Adipocyte (in vitro differentiated cells): ENCODE measurements at regions not wholly inside any gene's neighbourhood (a gene's known extent, or its start where the extent isn't known, plus 50 kb on each side); places are given as distances from the start of the nearest gene placed in this dataset.

Experiments
- DNase-seq: peaks from one replicate; pipeline ENCODE4 v3.0.0-alpha.2; 2015; ENCODE audit warnings: low read depth
- H3K27me3 ChIP-seq: replicated peaks from 2 replicates; pipeline ENCODE4 v1.7.0; 2013; ENCODE audit warnings: mild to moderate bottlenecking, low read length, moderate library complexity; ENCODE audit not compliant: control insufficient read depth, insufficient read depth
- H3K36me3 ChIP-seq: 2 replicates; pipeline ENCODE4 v1.7.0; 2013; ENCODE audit warnings: low read length, mild to moderate bottlenecking, moderate library complexity; ENCODE audit not compliant: control insufficient read depth, insufficient read depth, severe bottlenecking
- H3K4me1 ChIP-seq: 2 replicates; pipeline ENCODE4 v1.7.0; 2013; ENCODE audit warnings: mild to moderate bottlenecking, low read length, moderate library complexity; ENCODE audit not compliant: control insufficient read depth, insufficient read depth
- H3K4me3 ChIP-seq: 2 replicates; pipeline ENCODE4 v1.7.0; 2013; ENCODE audit warnings: mild to moderate bottlenecking, low read length, moderate library complexity
- H3K9ac ChIP-seq: 2 replicates; pipeline ENCODE4 v1.7.0; 2013; ENCODE audit warnings: mild to moderate bottlenecking, low read length, moderate library complexity
- H3K9me3 ChIP-seq: 2 replicates; pipeline ENCODE4 v1.7.0; 2013; ENCODE audit warnings: mild to moderate bottlenecking, low read length, moderate library complexity; ENCODE audit not compliant: control insufficient read depth

DNA sequence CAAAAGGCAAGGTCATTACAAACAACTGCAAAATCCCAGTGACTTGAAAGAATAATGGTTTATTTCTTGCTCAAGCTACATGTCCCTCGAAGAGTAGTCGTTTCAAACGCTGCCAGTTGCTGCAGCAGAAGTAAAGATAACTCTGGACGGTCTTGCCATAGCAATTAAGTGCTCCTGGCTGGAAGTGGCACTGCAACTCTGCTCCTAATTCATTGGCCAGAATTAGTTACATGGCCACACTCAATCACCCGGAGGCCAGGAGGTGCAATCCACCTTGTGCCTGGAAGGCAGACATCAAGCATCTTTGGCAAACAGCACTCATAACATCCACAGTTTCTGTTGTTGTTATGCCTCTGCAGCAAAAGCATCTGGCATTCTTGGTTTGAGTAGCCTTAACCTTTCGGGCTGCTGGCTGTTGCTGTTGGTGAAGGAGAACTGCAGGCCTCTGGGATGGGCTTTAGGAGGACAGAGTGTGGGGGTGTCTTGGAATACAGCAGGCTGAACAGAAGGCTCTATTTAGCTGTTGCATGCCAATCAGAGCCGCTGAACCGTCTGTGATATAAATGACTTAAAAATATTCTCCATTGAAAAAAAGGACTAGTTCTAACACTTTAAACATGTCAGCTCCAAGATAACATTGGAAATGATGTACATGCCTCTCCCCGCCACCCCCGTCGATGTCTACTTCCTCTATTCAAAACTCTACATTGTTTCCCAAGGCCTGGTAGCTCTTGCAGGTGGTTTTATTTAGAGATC, 123.5 kb upstream of the DYRK2 start:
- Histone ChIP-seq H3K4me1 (no peaks in the 10 kb centered on the region), H3K9me3 (no peaks in the 10 kb centered on the region), H3K4me3 (no peak overlapping the region), H3K9ac (no peak overlapping the region), H3K27me3 (no peaks in the 10 kb centered on the region), H3K36me3 (no peaks in the 10 kb centered on the region)
- DNase-seq, result no peak

DNA sequence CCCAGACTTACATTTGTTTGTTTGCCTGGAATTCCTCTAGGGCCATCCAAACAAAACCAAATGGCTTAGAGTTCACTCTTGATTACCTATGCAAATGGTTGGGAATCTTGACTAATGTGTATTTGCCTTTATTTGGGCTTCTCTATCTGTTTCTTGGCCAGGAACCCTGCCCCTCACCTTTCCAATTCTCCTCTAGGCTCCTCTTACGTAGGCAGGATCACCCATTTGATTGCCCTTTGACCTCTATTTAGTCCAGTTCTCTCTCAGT, 123.0 kb upstream of the DYRK2 start:
- Histone ChIP-seq H3K4me1 (no peaks in the 10 kb centered on the region), H3K9me3 (no peaks in the 10 kb centered on the region), H3K27me3 (no peaks in the 10 kb centered on the region), H3K36me3 (no peaks in the 10 kb centered on the region), H3K4me3 (no peak overlapping the region), H3K9ac (no peak overlapping the region)
- DNase-seq, result no peak

DNA sequence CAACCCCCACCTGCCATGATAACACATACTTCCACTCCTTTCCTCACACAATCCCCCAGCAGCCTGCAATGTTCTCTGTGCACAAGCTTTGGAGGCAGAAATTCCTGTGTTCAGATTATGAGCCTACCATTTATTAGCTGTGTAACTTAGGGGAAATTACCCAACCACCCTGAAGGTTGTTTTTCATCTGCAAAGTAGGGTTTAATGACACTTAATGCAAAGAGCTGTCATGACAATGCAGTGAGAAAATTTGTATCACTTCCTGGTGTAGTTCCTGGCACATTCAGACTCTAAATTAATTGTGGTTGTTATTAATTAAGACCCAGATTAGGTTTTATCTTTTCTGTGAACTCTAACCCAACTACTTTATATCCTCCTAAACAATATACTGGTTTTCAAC, 122.4 kb upstream of the DYRK2 start:
- DNase-seq, result no peak

GRCh38 chr12:67531051-67531450, 117.5 kb upstream of the DYRK2 start:
- peaks cover 17% of the 10 kb centered on the region for H3K4me1 ChIP-seq
- H3K36me3 ChIP-seq, result no peaks in the 10 kb centered on the region
- no peaks in the 10 kb centered on the region for H3K27me3 ChIP-seq
- H3K9me3 ChIP-seq, result no peaks in the 10 kb centered on the region
- no peak for DNase-seq
- H3K9ac ChIP-seq, result no peak overlapping the region
- H3K4me3 ChIP-seq, result no peak overlapping the region

More for the DNA sequence above, 122.4 kb upstream of the DYRK2 start:
- no peak overlapping the region for H3K4me3 ChIP-seq
- no peaks in the 10 kb centered on the region for H3K9me3 ChIP-seq
- no peaks in the 10 kb centered on the region for H3K36me3 ChIP-seq
- H3K27me3 ChIP-seq, result no peaks in the 10 kb centered on the region
- no peaks in the 10 kb centered on the region for H3K4me1 ChIP-seq
- no peak overlapping the region for H3K9ac ChIP-seq

GRCh38 chr12:67531501-67531900, 117.0 kb upstream of the DYRK2 start:
- peaks cover 17% of the 10 kb centered on the region for H3K4me1 ChIP-seq
- H3K4me3 ChIP-seq, result no peak overlapping the region

GRCh38 chr12:67533159-67533558, 115.4 kb upstream of the DYRK2 start:
- no peaks in the 10 kb centered on the region for H3K27me3 ChIP-seq
- H3K4me3 ChIP-seq, result no peak overlapping the region
- H3K9me3 ChIP-seq, result no peaks in the 10 kb centered on the region
- no peak overlapping the region for H3K9ac ChIP-seq
- H3K36me3 ChIP-seq, result no peaks in the 10 kb centered on the region
- H3K4me1 ChIP-seq, result peaks cover 17% of the 10 kb centered on the region
- no peak for DNase-seq

More at GRCh38 chr12:67531501-67531900, 117.0 kb upstream of the DYRK2 start:
- Histone ChIP-seq H3K36me3 (no peaks in the 10 kb centered on the region), H3K9me3 (no peaks in the 10 kb centered on the region), H3K9ac (no peak overlapping the region), H3K27me3 (no peaks in the 10 kb centered on the region)
- DNase-seq, result no peak

DNA sequence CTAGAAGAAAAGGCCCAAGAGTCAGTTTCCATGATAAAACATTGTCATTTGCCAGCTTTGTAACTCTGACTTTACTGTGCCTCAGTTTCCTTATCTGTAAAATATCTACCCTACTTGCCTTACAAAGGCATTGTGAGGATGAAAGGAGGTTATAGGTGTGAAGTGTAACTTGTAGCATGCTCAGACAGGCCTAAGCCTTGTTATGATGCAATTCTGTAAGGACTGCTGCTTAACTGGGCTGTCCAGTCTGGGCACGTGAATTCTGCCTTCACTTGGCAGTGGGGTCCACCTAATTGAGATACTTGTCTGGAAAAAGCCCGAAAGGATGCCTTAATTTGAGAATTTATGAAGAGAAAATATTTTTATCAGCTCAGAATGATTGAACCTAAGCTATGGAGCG, 114.5 kb upstream of the DYRK2 start:
- Histone ChIP-seq H3K4me1 (peaks cover 19% of the 10 kb centered on the region), H3K9me3 (no peaks in the 10 kb centered on the region), H3K9ac (no peak overlapping the region), H3K4me3 (no peak overlapping the region), H3K36me3 (no peaks in the 10 kb centered on the region), H3K27me3 (no peaks in the 10 kb centered on the region)
- no peak for DNase-seq

GRCh38 chr12:67534681-67535080, 113.9 kb upstream of the DYRK2 start:
- H3K4me1 ChIP-seq, result peaks cover 24% of the 10 kb centered on the region
- H3K4me3 ChIP-seq, result no peak overlapping the region
- no peaks in the 10 kb centered on the region for H3K27me3 ChIP-seq
- H3K36me3 ChIP-seq, result no peaks in the 10 kb centered on the region
- H3K9ac ChIP-seq, result no peak overlapping the region
- peak; percentile 72 for DNase-seq
- H3K9me3 ChIP-seq, result no peaks in the 10 kb centered on the region

GRCh38 chr12:67535176-67535575, 113.4 kb upstream of the DYRK2 start:
- DNase-seq, result no peak
- H3K9me3 ChIP-seq, result no peaks in the 10 kb centered on the region
- no peak overlapping the region for H3K9ac ChIP-seq
- peaks cover 28% of the 10 kb centered on the region for H3K4me1 ChIP-seq
- H3K27me3 ChIP-seq, result no peaks in the 10 kb centered on the region
- H3K4me3 ChIP-seq, result no peak overlapping the region
- H3K36me3 ChIP-seq, result no peaks in the 10 kb centered on the region

- H3K36me3 ChIP-seq, result no peaks in the 10 kb centered on the region
- no peaks in the 10 kb centered on the region for H3K9me3 ChIP-seq
- no peak overlapping the region for H3K9ac ChIP-seq
- no peak for DNase-seq
- no peak overlapping the region for H3K4me3 ChIP-seq
- no peaks in the 10 kb centered on the region for H3K27me3 ChIP-seq
- H3K4me1 ChIP-seq, result peaks cover 28% of the 10 kb centered on the region
Measured at GRCh38 chr12:67535971-67536370, 112.6 kb upstream of the DYRK2 start.

DNA sequence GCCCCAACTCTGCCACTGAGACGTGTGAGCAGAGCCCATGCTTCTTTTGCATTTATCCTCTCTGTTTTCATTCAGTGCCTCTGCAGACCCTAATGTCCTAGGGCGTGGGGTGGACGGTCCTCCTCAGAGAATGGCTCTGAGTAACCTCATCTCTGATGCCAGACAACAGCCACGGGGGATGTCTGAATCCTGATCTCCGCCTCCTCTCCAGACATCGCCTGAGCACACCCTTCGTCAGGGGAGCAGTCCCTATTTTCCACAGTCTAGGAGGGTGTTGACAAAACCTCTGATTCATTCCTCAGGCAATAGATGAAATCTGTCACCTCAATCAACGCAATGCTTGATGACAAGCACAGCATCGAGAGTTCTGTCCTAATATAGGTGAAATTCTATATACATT, 109.2 kb upstream of the DYRK2 start:
- Histone ChIP-seq H3K4me3 (peak overlapping the region; percentile 12), H3K4me1 (peaks cover 20% of the 10 kb centered on the region), H3K9ac (no peak overlapping the region), H3K27me3 (peaks cover 3% of the 10 kb centered on the region), H3K9me3 (no peaks in the 10 kb centered on the region), H3K36me3 (no peaks in the 10 kb centered on the region)
- DNase-seq, result no peak

DNA sequence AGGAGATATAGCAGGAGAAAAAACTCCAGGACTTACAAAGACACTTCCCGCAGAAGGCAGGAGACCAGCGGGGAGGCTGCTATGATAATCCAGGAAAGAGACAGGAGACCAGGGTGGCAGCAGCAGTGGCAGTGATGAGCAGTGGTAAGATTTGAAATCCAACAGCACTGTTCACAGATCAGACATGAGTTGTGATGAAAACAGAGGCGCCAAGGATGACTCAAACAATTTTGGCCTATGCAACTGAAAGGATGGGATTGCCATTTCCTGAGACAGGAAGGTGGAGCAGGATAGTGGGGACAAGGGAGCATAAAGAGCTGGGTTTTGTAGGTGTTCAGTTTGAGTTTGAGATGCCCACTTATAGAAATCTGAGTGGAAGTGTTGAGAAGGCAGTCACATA, 108.6 kb upstream of the DYRK2 start:
- no peak for DNase-seq
- Histone ChIP-seq H3K4me1 (peaks cover 15% of the 10 kb centered on the region), H3K36me3 (no peaks in the 10 kb centered on the region), H3K9ac (no peak overlapping the region), H3K27me3 (peaks cover 3% of the 10 kb centered on the region), H3K4me3 (no peak overlapping the region), H3K9me3 (no peaks in the 10 kb centered on the region)
